H1 (cell line): ENCODE measurements at regions not wholly inside any gene's neighbourhood (a gene's known extent, or its start where the extent isn't known, plus 50 kb on each side); places are given as distances from the start of the nearest gene placed in this dataset.

Experiments used
- CTCF ChIA-PET: fragments of 300-600 bp; sonication (Branson Sonifier 250); formaldehyde crosslinking; loops from one replicate; lab custom pipeline; 2021; ENCODE audit not compliant: partially characterized antibody; lab: Charles Lee
- POLR2A ChIA-PET: fragments of 300-600 bp; sonication (Branson Sonifier 250); formaldehyde crosslinking; loops from one replicate; lab custom pipeline; 2021; ENCODE audit warnings: inconsistent platforms; ENCODE audit not compliant: partially characterized antibody; lab: Charles Lee
- DNase-seq, 2 experiments: peaks; one replicate each; pipeline versions ENCODE4 v3.0.0 to v3.0.0-alpha.2; 2010 to 2022; ENCODE audit warnings: low spot score in 2 of 2, low read depth in 1 of 2, mixed read lengths in 1 of 2
- FAIRE-seq: peaks from 2 replicates; lab custom pipeline; 2011; peaks lifted over from hg19 to GRCh38; lab: Jason Lieb, UNC
- H2AFZ ChIP-seq: 2 replicates; pipeline ENCODE4 v1.8.1; 2012; ENCODE audit warnings: low read length, inconsistent platforms
- H2AK5ac ChIP-seq: 2 replicates; pipeline ENCODE4 v1.6.1; 2013; ENCODE audit warnings: low read depth, low read length
- H2BK120ac ChIP-seq: replicated peaks from 2 replicates; pipeline ENCODE3; 2013; ENCODE audit warnings: low read depth, low read length, inconsistent platforms
- H2BK12ac ChIP-seq: 2 replicates; pipeline ENCODE4 v1.6.1; 2013; ENCODE audit warnings: low read depth, low read length
- H2BK15ac ChIP-seq: 2 replicates; pipeline ENCODE4 v1.6.1; 2013; ENCODE audit warnings: low read length
- H2BK20ac ChIP-seq: 2 replicates; pipeline ENCODE4 v1.6.1; 2013; ENCODE audit warnings: low read length
- H2BK5ac ChIP-seq: 2 replicates; pipeline ENCODE4 v1.6.1; 2013; ENCODE audit warnings: low read depth, low read length
- H3K14ac ChIP-seq: 2 replicates; pipeline ENCODE4 v1.6.1; 2013; ENCODE audit warnings: inconsistent platforms; ENCODE audit not compliant: insufficient read length
- H3K18ac ChIP-seq: 2 replicates; pipeline ENCODE4 v1.6.1; 2013; ENCODE audit warnings: low read length; ENCODE audit errors: extremely low read depth
- H3K23ac ChIP-seq: 2 replicates; pipeline ENCODE4 v1.6.1; 2013; ENCODE audit warnings: inconsistent platforms; ENCODE audit not compliant: insufficient read length
- H3K23me2 ChIP-seq: 2 replicates; pipeline ENCODE4 v1.6.1; 2013; ENCODE audit warnings: low read depth, low read length
- H3K27ac ChIP-seq: 2 replicates; pipeline ENCODE4 v1.6.1; 2011; ENCODE audit warnings: low read depth, low read length, inconsistent platforms
- H3K27me3 ChIP-seq, 4 experiments: replicated peaks in 1 of 4; 1 replicate in 1 of 4; 2 replicates in 3 of 4; pipeline versions ENCODE4 v1.6.1 to v1.8.1; 2011 to 2013; ENCODE audit warnings: low read length in 3 of 4, mild to moderate bottlenecking in 3 of 4, inconsistent platforms in 2 of 4, mixed read lengths in 2 of 4, moderate library complexity in 1 of 4; ENCODE audit not compliant: control insufficient read depth in 3 of 4, insufficient read depth in 3 of 4; ENCODE audit errors: extremely low read depth in 1 of 4
- H3K36me3 ChIP-seq, 4 experiments: 2 replicates each; pipeline versions ENCODE4 v1.6.1 to v1.8.1; 2011 to 2013; ENCODE audit warnings: mild to moderate bottlenecking in 4 of 4, low read length in 3 of 4, moderate library complexity in 2 of 4, control low read depth in 1 of 4, inconsistent platforms in 1 of 4; ENCODE audit not compliant: insufficient read depth in 4 of 4, control insufficient read depth in 2 of 4
- H3K4ac ChIP-seq: replicated peaks from 2 replicates; pipeline ENCODE3; 2013; ENCODE audit warnings: low read length, low read depth, mixed read lengths, inconsistent platforms; ENCODE audit not compliant: insufficient read length
- H3K4me1 ChIP-seq, 4 experiments: replicated peaks in 1 of 4; 1 replicate in 1 of 4; 2 replicates in 3 of 4; pipeline versions ENCODE4 v1.6.1 to v1.8.1; 2011 to 2013; ENCODE audit warnings: low read length in 3 of 4, inconsistent platforms in 2 of 4, mixed read lengths in 1 of 4; ENCODE audit not compliant: insufficient read depth in 4 of 4, control insufficient read depth in 3 of 4
- H3K4me2 ChIP-seq, 2 experiments: 2 replicates each; pipeline versions ENCODE4 v1.6.1 to v1.8.1; 2011 to 2013; ENCODE audit warnings: low read depth in 2 of 2, low read length in 2 of 2, control low read depth in 1 of 2, inconsistent platforms in 1 of 2, mild to moderate bottlenecking in 1 of 2; ENCODE audit not compliant: insufficient read depth in 1 of 2
- H3K4me3 ChIP-seq, 4 experiments: fragments of 200-600, 300-600 bp in 1 of 4; sonication (generic), shearing (Covaris generic), sonication (Bioruptor Twin) in 1 of 4; 2 replicates each; pipeline versions ENCODE4 v1.5.1 to v1.8.1; 2011 to 2016; ENCODE audit warnings: low read length in 4 of 4, low read depth in 3 of 4, control low read depth in 2 of 4, inconsistent platforms in 2 of 4, mild to moderate bottlenecking in 2 of 4, mixed read lengths in 1 of 4, moderate library complexity in 1 of 4; ENCODE audit not compliant: insufficient read depth in 2 of 4; ENCODE audit errors: extremely low read depth in 1 of 4
- H3K56ac ChIP-seq: replicated peaks from 2 replicates; pipeline ENCODE3; 2013; ENCODE audit warnings: low read depth, mild to moderate bottlenecking, mixed read lengths, low read length, inconsistent platforms; ENCODE audit not compliant: insufficient read length
- H3K79me1 ChIP-seq: 2 replicates; pipeline ENCODE4 v1.6.1; 2013; ENCODE audit warnings: low read depth, low read length, control low read depth
- H3K79me2 ChIP-seq, 2 experiments: 2 replicates each; pipeline versions ENCODE4 v1.6.1 to v1.8.1; 2012 to 2013; ENCODE audit warnings: low read length in 2 of 2, mild to moderate bottlenecking in 2 of 2, inconsistent platforms in 1 of 2; ENCODE audit not compliant: insufficient read depth in 2 of 2, control insufficient read depth in 1 of 2
- H3K9ac ChIP-seq, 4 experiments: replicated peaks in 1 of 4; 1 replicate in 1 of 4; 2 replicates in 3 of 4; pipeline versions ENCODE4 v1.6.1 to v1.8.1; 2011 to 2013; ENCODE audit warnings: low read depth in 3 of 4, low read length in 3 of 4, control low read depth in 2 of 4, mild to moderate bottlenecking in 2 of 4, moderate library complexity in 2 of 4, inconsistent platforms in 1 of 4; ENCODE audit errors: extremely low read depth in 1 of 4
- H3K9me3 ChIP-seq, 2 experiments: 2 replicates each; pipeline versions ENCODE4 v1.6.1 to v1.8.1; 2012 to 2013; ENCODE audit warnings: mild to moderate bottlenecking in 2 of 2, moderate library complexity in 2 of 2, control low read depth in 1 of 2, inconsistent platforms in 1 of 2, low read depth in 1 of 2, low read length in 1 of 2, mixed read lengths in 1 of 2; ENCODE audit not compliant: insufficient read depth in 2 of 2
- H4K20me1 ChIP-seq, 2 experiments: replicated peaks in 1 of 2; 2 replicates each; pipeline versions ENCODE3 to v1.8.1; 2011 to 2013; ENCODE audit warnings: inconsistent platforms in 2 of 2, low read length in 2 of 2, mild to moderate bottlenecking in 1 of 2; ENCODE audit not compliant: insufficient read depth in 2 of 2, control insufficient read depth in 1 of 2
- H4K5ac ChIP-seq: 2 replicates; pipeline ENCODE4 v1.6.1; 2013; ENCODE audit warnings: low read length, low read depth, mixed read lengths, inconsistent platforms; ENCODE audit not compliant: insufficient read length
- H4K8ac ChIP-seq: 2 replicates; pipeline ENCODE4 v1.8.0; 2013; ENCODE audit warnings: mild to moderate bottlenecking, moderate library complexity, low read length, inconsistent platforms; ENCODE audit not compliant: insufficient read depth; ENCODE audit errors: extremely low read depth
- H4K91ac ChIP-seq: replicated peaks from 2 replicates; pipeline ENCODE3; 2013; ENCODE audit warnings: low read length, mixed read lengths, inconsistent platforms; ENCODE audit not compliant: insufficient read length
- CEBPB ChIP-seq: IDR thresholded peaks from 2 replicates; pipeline ENCODE4 v1.6.1; 2012; ENCODE audit warnings: low read depth, low read length
- CHD2 ChIP-seq: IDR thresholded peaks from 2 replicates; pipeline ENCODE4 v1.6.1; 2012; ENCODE audit warnings: low read length, improper control_type of control experiment
- CREB1 ChIP-seq: IDR thresholded peaks from 2 replicates; pipeline ENCODE4 v1.6.1; 2012; ENCODE audit warnings: inconsistent platforms
- E2F6 ChIP-seq: IDR thresholded peaks from 2 replicates; pipeline ENCODE4 v1.6.1; 2012; ENCODE audit warnings: inconsistent platforms
- JUND ChIP-seq: IDR thresholded peaks from 2 replicates; pipeline ENCODE4 v1.6.1; 2011; ENCODE audit warnings: mild to moderate bottlenecking, improper control_type of control experiment, low read length
- KDM1A ChIP-seq: fragments of 200-600, 300-600 bp; sonication (generic); IDR thresholded peaks from 2 replicates; pipeline ENCODE4 v1.7.1; 2016; ENCODE audit warnings: mild to moderate bottlenecking, low read length, borderline replicate concordance
- MAX ChIP-seq: IDR thresholded peaks from 2 replicates; pipeline ENCODE4 v1.6.1; 2012; ENCODE audit warnings: inconsistent platforms
- NANOG ChIP-seq: IDR thresholded peaks from 2 replicates; pipeline ENCODE4 v1.6.1; 2011; ENCODE audit warnings: low read length, low read depth, mild to moderate bottlenecking, inconsistent platforms; ENCODE audit not compliant: insufficient read depth, poor library complexity, severe bottlenecking
- PHF8 ChIP-seq: fragments of 200-600 bp; sonication (generic); conservative IDR thresholded peaks from 2 replicates; pipeline ENCODE4 v1.7.1; 2012; ENCODE audit warnings: low read depth, mild to moderate bottlenecking, inconsistent platforms, low read length, moderate library complexity
- POLR2AphosphoS5 ChIP-seq: IDR thresholded peaks from 2 replicates; pipeline ENCODE4 v1.6.1; 2011; ENCODE audit warnings: low read depth, low read length
- RAD21 ChIP-seq, 2 experiments: IDR thresholded peaks in 1 of 2; conservative IDR thresholded peaks in 1 of 2; 2 replicates each; pipeline ENCODE4 v1.6.1; 2011; ENCODE audit warnings: low read depth in 2 of 2, low read length in 2 of 2, improper control_type of control experiment in 1 of 2, inconsistent platforms in 1 of 2, mild to moderate bottlenecking in 1 of 2, moderate library complexity in 1 of 2
- SAP30 ChIP-seq: fragments of 300-600 bp; sonication (generic); IDR thresholded peaks from 2 replicates; pipeline ENCODE4 v1.7.1; 2012; ENCODE audit warnings: low read length, moderate library complexity, mild to moderate bottlenecking, inconsistent platforms; ENCODE audit not compliant: insufficient read depth, insufficient replicate concordance
- SIX5 ChIP-seq: IDR thresholded peaks from 2 replicates; pipeline ENCODE4 v1.6.1; 2011; ENCODE audit warnings: mild to moderate bottlenecking, low read depth, low read length
- TAF1 ChIP-seq: IDR thresholded peaks from 2 replicates; pipeline ENCODE4 v1.6.1; 2011; ENCODE audit warnings: mild to moderate bottlenecking, low read depth, low read length
- TEAD4 ChIP-seq: IDR thresholded peaks from 2 replicates; pipeline ENCODE4 v1.6.1; 2012; ENCODE audit warnings: low read depth, low read length, inconsistent platforms, mixed read lengths
- WGBS, 2 experiments: shearing (Covaris generic) in 1 of 2; methylation state at CpG; one replicate each; pipeline versions ENCODE4 v1.1.6 to v1.1.7; 2013 to 2015; ENCODE audit warnings: low lambda C conversion rate in 2 of 2, mixed read lengths in 2 of 2, inconsistent platforms in 1 of 2, low coverage in 1 of 2, missing lambda C conversion rate in 1 of 2; ENCODE audit not compliant: insufficient replicate concordance in 2 of 2, insufficient coverage in 1 of 2, insufficient read length in 1 of 2; ENCODE audit errors: extremely low coverage in 1 of 2, missing lambda C conversion rate in 1 of 2; 5-methylcytosine and 5-hydroxymethylcytosine counted together

GRCh38 chr5:56569076-56569475 is 246.3 kb upstream of the MAP3K1 start:
- no peak overlapping the region for H4K5ac ChIP-seq
- H4K91ac ChIP-seq: no peak overlapping the region
- H2BK120ac ChIP-seq: no peak overlapping the region
- ChIA-PET POLR2A (no interaction called here), CTCF (no interaction called here)
- H3K9ac ChIP-seq: no peak overlapping the region
- H4K8ac ChIP-seq: no peak overlapping the region
- H3K27ac ChIP-seq: no peak overlapping the region
- WGBS, 2 experiments: 89% methylated on average over 3 of the region's 3 CpGs; no CpG with 5 or more reads in 1 of the 2 experiments
- no peak overlapping the region for H2BK20ac ChIP-seq
- no peaks in the 10 kb centered on the region for H3K23me2 ChIP-seq
- H3K27me3 ChIP-seq: no peaks in the 10 kb centered on the region
- H2AK5ac ChIP-seq: no peak overlapping the region
- no peak overlapping the region for H3K4me2 ChIP-seq
- no peak overlapping the region for H3K4me3 ChIP-seq
- no peak for DNase-seq
- no peak overlapping the region for H3K56ac ChIP-seq
- peaks cover 0 to 4% (median 0%) of the 10 kb centered on the region in 4 experiments; a peak in 1 of 7 replicates for H3K4me1 ChIP-seq
- H3K4ac ChIP-seq: no peak overlapping the region
- no peaks in the 10 kb centered on the region for H4K20me1 ChIP-seq
- no peak overlapping the region for H3K18ac ChIP-seq
- no peak overlapping the region for H2BK15ac ChIP-seq
- H2AFZ ChIP-seq: no peak overlapping the region
- no peak overlapping the region for H3K14ac ChIP-seq
- no peak overlapping the region for H2BK5ac ChIP-seq
- no peaks in the 10 kb centered on the region for H3K79me2 ChIP-seq
- no peaks in the 10 kb centered on the region for H3K36me3 ChIP-seq
- no peak overlapping the region for H3K23ac ChIP-seq
- H3K79me1 ChIP-seq: no peaks in the 10 kb centered on the region
- H3K9me3 ChIP-seq: peaks cover 10 to 14% of the 10 kb centered on the region in 2 experiments
- H2BK12ac ChIP-seq: no peak overlapping the region
- TF ChIP-seq CREB1 (no peak), TAF1 (no peak), CHD2 (no peak), CEBPB (no peak), KDM1A (no peak), MAX (no peak), POLR2AphosphoS5 (no peak), RAD21 (IDR thresholded peaks at IDR 0.05 in 1 of 2, conservative IDR thresholded peaks at IDR 0.05 in 1 of 2; ENCODE audit: low read depth in 2 of 2, low read length in 2 of 2) (no peak), TEAD4 (no peak), NANOG (no peak), SAP30 (no peak), PHF8 (no peak), E2F6 (no peak), JUND (no peak), SIX5 (no peak)
- TF ChIP-seq, all 59 proteins: peak for 0
- FAIRE-seq: no peak
